Suprapubic skin (tissue), 3 donors: ENCODE measurements at regions not wholly inside any gene's neighbourhood (a gene's known extent, or its start where the extent isn't known, plus 50 kb on each side); places are given as distances from the start of the nearest gene placed in this dataset.

ENCODE experiments used
- CTCF ChIP-seq, 2 donors: fragments of 200-600 bp in 1 of 2; fragments of 450-650 bp in 1 of 2; sonication (generic) in 1 of 2; IDR thresholded peaks; one replicate each; pipeline ENCODE4 v1.5.1; 2016 to 2019; ENCODE audit warnings: antibody characterized with exemption in 2 of 2, mild to moderate bottlenecking in 1 of 2, moderate library complexity in 1 of 2
- EP300 ChIP-seq: sonication (generic); formaldehyde crosslinking; IDR thresholded peaks from one replicate; pipeline ENCODE4 v1.6.1; 2017; ENCODE audit warnings: antibody characterized with exemption

DNA sequence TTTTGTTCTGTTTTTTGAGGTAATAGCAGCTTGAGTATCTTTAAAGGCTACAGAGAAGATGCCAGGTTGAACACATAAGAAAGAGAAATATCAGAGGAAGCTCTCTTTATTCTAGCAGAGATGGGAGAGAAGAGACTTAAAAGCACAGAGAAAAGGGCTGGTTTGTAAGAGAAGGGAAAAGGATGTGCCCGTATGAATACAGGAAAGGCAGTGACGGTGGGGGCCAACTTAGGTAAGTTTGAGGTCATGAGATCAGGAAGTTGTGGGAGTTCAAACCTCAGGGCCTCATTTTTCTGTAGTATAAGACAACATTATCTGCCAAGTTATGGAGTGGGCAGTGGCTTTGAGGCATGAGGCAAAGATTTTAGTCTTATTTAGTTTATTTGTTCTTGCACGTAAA, 121.3 kb upstream of the S100G start:
- TF ChIP-seq CTCF (IDR thresholded peaks at IDR 0.05) (no peak), EP300 (no peak)
